HepG2 (cell line): ENCODE measurements at regions not wholly inside any gene's neighbourhood (a gene's known extent, or its start where the extent isn't known, plus 50 kb on each side); places are given as distances from the start of the nearest gene placed in this dataset.

Experiments
- AGO2 ChIP-seq: fragments of 200-400 bp; formaldehyde crosslinking; optimal IDR thresholded peaks from 2 replicates; pipeline ENCODE3; 2017; ENCODE audit warnings: mild to moderate bottlenecking, low read depth, low read length, moderate library complexity
- ARID5B ChIP-seq: IDR thresholded peaks from 2 replicates; pipeline ENCODE4 v1.4.0; 2020; ENCODE audit warnings: mild to moderate bottlenecking, missing genetic modification reagents
- CTCF ChIP-seq: sonication (generic); formaldehyde crosslinking; IDR thresholded peaks from 2 replicates; pipeline ENCODE4 v1.5.0; 2020; ENCODE audit warnings: mild to moderate bottlenecking, missing genetic modification reagents, moderate library complexity
- ETV6 ChIP-seq: sonication (generic); formaldehyde crosslinking; conservative IDR thresholded peaks from 2 replicates; pipeline ENCODE4 v1.4.0; 2020; ENCODE audit warnings: missing genetic modification reagents
- FOSL2 ChIP-seq: sonication (generic); formaldehyde crosslinking; IDR thresholded peaks from 2 replicates; pipeline ENCODE4 v1.4.0; 2020; ENCODE audit warnings: missing genetic modification reagents
- FOXO4 ChIP-seq: sonication (generic); formaldehyde crosslinking; conservative IDR thresholded peaks from 2 replicates; pipeline ENCODE4 v1.8.1; 2023; ENCODE audit warnings: missing genetic modification reagents
- HNRNPK ChIP-seq: fragments of 200-400 bp; formaldehyde crosslinking; IDR thresholded peaks from 2 replicates; pipeline ENCODE4 v1.6.1; 2018; ENCODE audit warnings: low read length, low read depth, moderate library complexity, mild to moderate bottlenecking; ENCODE audit not compliant: poor library complexity, severe bottlenecking
- HOXA3 ChIP-seq: sonication (generic); formaldehyde crosslinking; IDR thresholded peaks from 2 replicates; pipeline ENCODE4 v1.5.0; 2020; ENCODE audit warnings: missing genetic modification reagents
- KLF15 ChIP-seq: sonication (generic); formaldehyde crosslinking; IDR thresholded peaks from 2 replicates; pipeline ENCODE4 v1.8.1; 2023; ENCODE audit warnings: borderline replicate concordance, mild to moderate bottlenecking, inconsistent platforms, missing genetic modification reagents, mixed read lengths
- SALL2 ChIP-seq: sonication (generic); formaldehyde crosslinking; IDR thresholded peaks from 2 replicates; pipeline ENCODE4 v1.8.1; 2023; ENCODE audit warnings: mild to moderate bottlenecking, missing genetic modification reagents, inconsistent platforms
- TF ChIP-seq, protein P1 (sequence below): fragments of 450-650 bp; IDR thresholded peaks from 2 replicates; pipeline ENCODE4 v1.6.1; 2017
- TF ChIP-seq, protein P2 (sequence below): sonication (generic); formaldehyde crosslinking; IDR thresholded peaks from 2 replicates; pipeline ENCODE4 v1.9.0; 2022; ENCODE audit warnings: missing genetic modification reagents, mild to moderate bottlenecking, borderline replicate concordance
- TF ChIP-seq, protein P3 (sequence below): IDR thresholded peaks from 2 replicates; pipeline ENCODE4 v1.6.1; 2016
- TF ChIP-seq, protein P4 (sequence below): sonication (generic); formaldehyde crosslinking; IDR thresholded peaks from 2 replicates; pipeline ENCODE4 v1.8.1; 2023; ENCODE audit warnings: mild to moderate bottlenecking, inconsistent platforms, moderate library complexity, missing genetic modification reagents, borderline replicate concordance

DNA sequence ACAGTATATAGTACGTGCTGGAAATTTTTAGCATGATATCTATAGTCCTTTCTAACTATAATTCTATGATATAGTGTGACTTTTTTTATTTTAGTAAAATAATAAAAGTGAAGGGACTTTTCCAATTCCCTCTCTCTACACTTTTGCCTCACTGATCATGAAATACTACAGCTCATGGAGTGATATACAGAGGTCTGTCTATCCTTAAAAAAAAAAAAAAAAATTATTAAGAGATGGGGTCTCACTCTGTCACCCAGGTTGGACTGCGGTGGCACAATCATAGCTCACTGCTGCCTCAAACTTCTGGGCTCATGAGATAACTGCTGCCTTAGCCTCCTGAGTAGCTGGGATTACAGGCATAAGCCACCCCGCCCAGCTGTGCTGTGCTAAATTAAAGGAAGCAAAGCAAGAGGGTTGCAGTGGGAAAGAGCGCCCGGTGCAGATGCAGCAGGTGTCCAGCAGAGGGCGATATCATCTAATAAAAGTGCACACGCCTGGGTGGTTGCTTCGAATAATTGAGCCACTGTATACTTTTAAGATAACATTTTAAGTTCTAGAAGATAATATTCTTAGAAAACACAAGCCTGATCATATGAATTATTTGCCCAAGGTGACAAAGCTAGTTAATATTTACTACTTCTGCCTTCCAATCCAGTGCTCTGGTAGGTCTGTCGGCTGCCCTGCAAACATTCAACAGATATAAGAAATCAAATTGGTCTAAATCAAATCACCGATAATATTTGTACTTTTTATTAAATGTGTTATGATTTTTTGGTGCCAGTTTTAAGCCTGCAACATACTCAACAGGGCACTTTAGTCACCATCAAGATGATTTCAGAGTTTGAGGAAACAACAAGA, 94.9 kb upstream of the NT5E start (continued):
- TF ChIP-seq CTCF (CRISPR knock-in tag) (peak; percentile 89), AGO2 (no peak), FOXO4 (CRISPR knock-in tag) (no peak), HOXA3 (CRISPR knock-in tag) (no peak), HNRNPK (no peak), FOSL2 (CRISPR knock-in tag) (0 out of 2 replicates have a peak, but pooled peaks have one; percentile 15), KLF15 (CRISPR knock-in tag) (no peak), SALL2 (CRISPR knock-in tag) (no peak), ARID5B (CRISPR knock-in tag) (peak; percentile 34; the same call in 1 of the 2 replicates), ETV6 (CRISPR knock-in tag) (no peak)
- TF ChIP-seq, protein P1, sequence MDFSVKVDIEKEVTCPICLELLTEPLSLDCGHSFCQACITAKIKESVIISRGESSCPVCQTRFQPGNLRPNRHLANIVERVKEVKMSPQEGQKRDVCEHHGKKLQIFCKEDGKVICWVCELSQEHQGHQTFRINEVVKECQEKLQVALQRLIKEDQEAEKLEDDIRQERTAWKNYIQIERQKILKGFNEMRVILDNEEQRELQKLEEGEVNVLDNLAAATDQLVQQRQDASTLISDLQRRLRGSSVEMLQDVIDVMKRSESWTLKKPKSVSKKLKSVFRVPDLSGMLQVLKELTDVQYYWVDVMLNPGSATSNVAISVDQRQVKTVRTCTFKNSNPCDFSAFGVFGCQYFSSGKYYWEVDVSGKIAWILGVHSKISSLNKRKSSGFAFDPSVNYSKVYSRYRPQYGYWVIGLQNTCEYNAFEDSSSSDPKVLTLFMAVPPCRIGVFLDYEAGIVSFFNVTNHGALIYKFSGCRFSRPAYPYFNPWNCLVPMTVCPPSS = no peak
- TF ChIP-seq, protein P2, sequence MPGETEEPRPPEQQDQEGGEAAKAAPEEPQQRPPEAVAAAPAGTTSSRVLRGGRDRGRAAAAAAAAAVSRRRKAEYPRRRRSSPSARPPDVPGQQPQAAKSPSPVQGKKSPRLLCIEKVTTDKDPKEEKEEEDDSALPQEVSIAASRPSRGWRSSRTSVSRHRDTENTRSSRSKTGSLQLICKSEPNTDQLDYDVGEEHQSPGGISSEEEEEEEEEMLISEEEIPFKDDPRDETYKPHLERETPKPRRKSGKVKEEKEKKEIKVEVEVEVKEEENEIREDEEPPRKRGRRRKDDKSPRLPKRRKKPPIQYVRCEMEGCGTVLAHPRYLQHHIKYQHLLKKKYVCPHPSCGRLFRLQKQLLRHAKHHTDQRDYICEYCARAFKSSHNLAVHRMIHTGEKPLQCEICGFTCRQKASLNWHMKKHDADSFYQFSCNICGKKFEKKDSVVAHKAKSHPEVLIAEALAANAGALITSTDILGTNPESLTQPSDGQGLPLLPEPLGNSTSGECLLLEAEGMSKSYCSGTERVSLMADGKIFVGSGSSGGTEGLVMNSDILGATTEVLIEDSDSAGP (CRISPR knock-in tag) = no peak
- TF ChIP-seq, protein P3, sequence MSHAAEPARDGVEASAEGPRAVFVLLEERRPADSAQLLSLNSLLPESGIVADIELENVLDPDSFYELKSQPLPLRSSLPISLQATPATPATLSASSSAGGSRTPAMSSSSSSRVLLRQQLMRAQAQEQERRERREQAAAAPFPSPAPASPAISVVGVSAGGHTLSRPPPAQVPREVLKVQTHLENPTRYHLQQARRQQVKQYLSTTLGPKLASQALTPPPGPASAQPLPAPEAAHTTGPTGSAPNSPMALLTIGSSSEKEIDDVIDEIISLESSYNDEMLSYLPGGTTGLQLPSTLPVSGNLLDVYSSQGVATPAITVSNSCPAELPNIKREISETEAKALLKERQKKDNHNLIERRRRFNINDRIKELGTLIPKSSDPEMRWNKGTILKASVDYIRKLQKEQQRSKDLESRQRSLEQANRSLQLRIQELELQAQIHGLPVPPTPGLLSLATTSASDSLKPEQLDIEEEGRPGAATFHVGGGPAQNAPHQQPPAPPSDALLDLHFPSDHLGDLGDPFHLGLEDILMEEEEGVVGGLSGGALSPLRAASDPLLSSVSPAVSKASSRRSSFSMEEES (CRISPR knock-in tag) = no peak
- TF ChIP-seq, protein P4, sequence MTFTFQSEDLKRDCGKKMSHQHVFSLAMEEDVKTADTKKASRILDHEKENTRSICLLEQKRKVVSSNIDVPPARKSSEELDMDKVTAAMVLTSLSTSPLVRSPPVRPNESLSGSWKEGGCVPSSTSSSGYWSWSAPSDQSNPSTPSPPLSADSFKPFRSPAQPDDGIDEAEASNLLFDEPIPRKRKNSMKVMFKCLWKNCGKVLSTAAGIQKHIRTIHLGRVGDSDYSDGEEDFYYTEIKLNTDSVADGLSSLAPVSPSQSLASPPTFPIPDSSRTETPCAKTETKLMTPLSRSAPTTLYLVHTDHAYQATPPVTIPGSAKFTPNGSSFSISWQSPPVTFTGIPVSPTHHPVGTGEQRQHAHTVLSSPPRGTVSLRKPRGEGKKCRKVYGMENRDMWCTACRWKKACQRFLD (CRISPR knock-in tag) = no peak
